ENCODE measurements at regions not wholly inside any gene's neighbourhood (a gene's known extent, or its start where the extent isn't known, plus 50 kb on each side); places are given as distances from the start of the nearest gene placed in this dataset.

GRCh38 chr2:217622205-217623060 lies 380.4 kb downstream of the TNS1 start:
- no TSS peak for BruUV-seq (replicated peaks)

DNA sequence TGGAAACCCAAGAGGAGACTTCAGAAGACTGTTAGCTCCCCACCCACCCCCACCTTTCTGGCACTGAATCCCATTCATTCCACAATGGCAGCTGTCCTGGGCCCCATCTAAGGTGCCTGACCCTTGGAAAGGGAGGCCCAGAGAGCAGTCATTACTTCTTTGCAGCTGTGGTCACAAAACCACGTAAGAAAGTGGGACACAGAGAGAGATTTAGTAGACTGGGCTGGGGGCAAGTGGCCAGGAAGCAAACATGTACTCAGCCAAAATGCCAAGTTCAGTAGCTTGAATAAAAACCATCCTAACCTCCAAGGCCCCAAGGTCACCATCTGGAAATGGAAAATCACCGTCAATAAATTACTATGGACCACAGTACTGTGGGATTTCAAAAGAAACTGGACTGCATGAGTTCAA lies 381.4 kb downstream of the TNS1 start:
- BruUV-seq (replicated peaks): no TSS peak
- no peaks in the 10 kb centered on the region for H3K9me3 ChIP-seq (ENCODE audit: control insufficient read depth, insufficient read depth, low read depth, low read length)
- intact Hi-C loops (cut with micrococcal nuclease; ENCODE audit: unreplicated experiment): no loop called here
- DNase-seq (ENCODE audit: low read depth, low spot score): no peak
- in situ Hi-C loops (cut with HindIII; ENCODE audit: low pct_unique_long_range_greater_than_20kb, low sequenced_read_pairs): no loop called here
- POLR2A ChIA-PET: no interaction called here
- no peak for ATAC-seq
- H3K4me3 ChIP-seq (ENCODE audit: low read depth in 2 of 2, low read length in 2 of 2): no peak overlapping the region
- TF ChIP-seq REST (IDR thresholded peaks at IDR 0.05; ENCODE audit: insufficient read depth in 1 of 2, low read depth in 2 of 2, low read length in 1 of 2): no peak
- no peak for TF ChIP-seq SIN3A (IDR thresholded peaks at IDR 0.05; ENCODE audit: borderline replicate concordance, insufficient read depth, low read depth, low read length)
- no peak for TF ChIP-seq CTCF (IDR thresholded peaks at IDR 0.05)
- TF ChIP-seq TCF7L2 (IDR thresholded peaks at IDR 0.05; ENCODE audit: low read depth, low read length): no peak
- TF ChIP-seq POLR2AphosphoS5 (IDR thresholded peaks at IDR 0.05; ENCODE audit: low read depth, low read length): no peak
- H3K4me1 ChIP-seq (ENCODE audit: control insufficient read depth, insufficient read depth, low read length): no peaks in the 10 kb centered on the region
- CTCF ChIA-PET: no interaction called here
- H3K27me3 ChIP-seq (ENCODE audit: control insufficient read depth, insufficient read depth, low read length): no peaks in the 10 kb centered on the region; the same call in 1 of the 2 replicates
- no peak overlapping the region for H3K27ac ChIP-seq (ENCODE audit: low read length)
- no peaks in the 10 kb centered on the region for H3K36me3 ChIP-seq (ENCODE audit: control insufficient read depth, insufficient read depth, low read length)

More at GRCh38 chr2:217622205-217623060, 380.4 kb downstream of the TNS1 start:
- ChIA-PET CTCF (no interaction called here), POLR2A (no interaction called here)
- Histone ChIP-seq H3K9me3 (ENCODE audit: control insufficient read depth, insufficient read depth, low read depth, low read length) (no peaks in the 10 kb centered on the region), H3K27ac (ENCODE audit: low read length) (no peak overlapping the region), H3K36me3 (ENCODE audit: control insufficient read depth, insufficient read depth, low read length) (no peaks in the 10 kb centered on the region), H3K4me1 (ENCODE audit: control insufficient read depth, insufficient read depth, low read length) (no peaks in the 10 kb centered on the region), H3K4me3 (ENCODE audit: low read depth in 2 of 2, low read length in 2 of 2) (no peak overlapping the region), H3K27me3 (ENCODE audit: control insufficient read depth, insufficient read depth, low read length) (no peaks in the 10 kb centered on the region; the same call in 1 of the 2 replicates)
- DNase-seq (ENCODE audit: low read depth, low spot score) (no peak), ATAC-seq (no peak)
- TF ChIP-seq REST (IDR thresholded peaks at IDR 0.05; ENCODE audit: insufficient read depth in 1 of 2, low read depth in 2 of 2, low read length in 1 of 2) (no peak), POLR2AphosphoS5 (IDR thresholded peaks at IDR 0.05; ENCODE audit: low read depth, low read length) (no peak), CTCF (IDR thresholded peaks at IDR 0.05) (no peak), SIN3A (IDR thresholded peaks at IDR 0.05; ENCODE audit: borderline replicate concordance, insufficient read depth, low read depth, low read length) (no peak), TCF7L2 (IDR thresholded peaks at IDR 0.05; ENCODE audit: low read depth, low read length) (no peak)
- intact Hi-C loops (cut with micrococcal nuclease; ENCODE audit: unreplicated experiment): no loop called here
- in situ Hi-C loops (cut with HindIII; ENCODE audit: low pct_unique_long_range_greater_than_20kb, low sequenced_read_pairs): no loop called here

Measured in Panc1 (cell line).